DOHH2 (cell line): ENCODE measurements at regions not wholly inside any gene's neighbourhood (a gene's known extent, or its start where the extent isn't known, plus 50 kb on each side); places are given as distances from the start of the nearest gene placed in this dataset.

Source experiments
- H3F3A ChIP-seq: fragments of 200-600 bp; sonication (generic), shearing (Covaris generic); 2 replicates; pipeline ENCODE4 v1.6.0; 2016; ENCODE audit warnings: antibody characterized with exemption, mild to moderate bottlenecking; ENCODE audit not compliant: control insufficient read depth, insufficient read depth
- H3K27ac ChIP-seq: fragments of 200-600 bp; sonication (generic); 2 replicates; pipeline ENCODE4 v1.5.1; 2014; ENCODE audit warnings: low read depth, mild to moderate bottlenecking, low read length, moderate library complexity
- H3K27me3 ChIP-seq: fragments of 200-600 bp; sonication (generic); 2 replicates; pipeline ENCODE4 v1.6.1; 2014; ENCODE audit warnings: mild to moderate bottlenecking, low read length, mixed read lengths; ENCODE audit not compliant: control insufficient read depth
- H3K36me3 ChIP-seq: fragments of 200-600 bp; sonication (generic); 2 replicates; pipeline ENCODE4 v1.6.1; 2014; ENCODE audit warnings: mild to moderate bottlenecking, low read length, moderate library complexity, mixed read lengths; ENCODE audit not compliant: control insufficient read depth
- H3K4me1 ChIP-seq: fragments of 200-600 bp; sonication (generic); 2 replicates; pipeline ENCODE4 v1.6.1; 2014; ENCODE audit warnings: mild to moderate bottlenecking, low read length, mixed read lengths; ENCODE audit not compliant: control insufficient read depth
- H3K4me2 ChIP-seq: fragments of 200-600 bp; sonication (generic); 2 replicates; pipeline ENCODE4 v1.6.0; 2014; ENCODE audit warnings: mild to moderate bottlenecking, low read length, moderate library complexity
- H3K4me3 ChIP-seq: fragments of 200-600 bp; sonication (generic); 2 replicates; pipeline ENCODE4 v1.5.1; 2014; ENCODE audit warnings: mild to moderate bottlenecking, low read length, mixed read lengths
- H3K79me2 ChIP-seq: fragments of 200-600 bp; sonication (generic); 2 replicates; pipeline ENCODE4 v1.6.1; 2014; ENCODE audit warnings: mild to moderate bottlenecking, low read length, mixed read lengths; ENCODE audit not compliant: control insufficient read depth
- H3K9me2 ChIP-seq: fragments of 200-600 bp; sonication (generic); replicated peaks from 2 replicates; pipeline ENCODE4 v1.6.1; 2014; ENCODE audit warnings: mild to moderate bottlenecking, low read length, mixed read lengths; ENCODE audit not compliant: control insufficient read depth
- H3K9me3 ChIP-seq: fragments of 200-600 bp; sonication (generic); 2 replicates; pipeline ENCODE4 v1.6.1; 2014; ENCODE audit warnings: antibody characterized with exemption, low read length, mixed read lengths; ENCODE audit not compliant: control insufficient read depth, insufficient read depth
- H4K20me1 ChIP-seq: fragments of 200-600 bp; sonication (generic); 2 replicates; pipeline ENCODE4 v1.6.0; 2014; ENCODE audit warnings: low read depth, mild to moderate bottlenecking, antibody characterized with exemption, low read length, moderate library complexity; ENCODE audit not compliant: control insufficient read depth, insufficient read depth
- EZH2phosphoT487 ChIP-seq: fragments of 200-600 bp; sonication (generic); IDR thresholded peaks from 2 replicates; pipeline ENCODE4 v1.6.1; 2017; ENCODE audit warnings: borderline replicate concordance, mild to moderate bottlenecking, antibody characterized with exemption, low read length, moderate library complexity, mixed read lengths
- TF ChIP-seq, protein P1 (sequence below): fragments of 200-600 bp; sonication (generic); IDR thresholded peaks from one replicate; pipeline ENCODE4 v1.5.1; 2014; ENCODE audit warnings: antibody characterized with exemption, mild to moderate bottlenecking, low read depth, low read length; ENCODE audit not compliant: poor library complexity, severe bottlenecking

DNA sequence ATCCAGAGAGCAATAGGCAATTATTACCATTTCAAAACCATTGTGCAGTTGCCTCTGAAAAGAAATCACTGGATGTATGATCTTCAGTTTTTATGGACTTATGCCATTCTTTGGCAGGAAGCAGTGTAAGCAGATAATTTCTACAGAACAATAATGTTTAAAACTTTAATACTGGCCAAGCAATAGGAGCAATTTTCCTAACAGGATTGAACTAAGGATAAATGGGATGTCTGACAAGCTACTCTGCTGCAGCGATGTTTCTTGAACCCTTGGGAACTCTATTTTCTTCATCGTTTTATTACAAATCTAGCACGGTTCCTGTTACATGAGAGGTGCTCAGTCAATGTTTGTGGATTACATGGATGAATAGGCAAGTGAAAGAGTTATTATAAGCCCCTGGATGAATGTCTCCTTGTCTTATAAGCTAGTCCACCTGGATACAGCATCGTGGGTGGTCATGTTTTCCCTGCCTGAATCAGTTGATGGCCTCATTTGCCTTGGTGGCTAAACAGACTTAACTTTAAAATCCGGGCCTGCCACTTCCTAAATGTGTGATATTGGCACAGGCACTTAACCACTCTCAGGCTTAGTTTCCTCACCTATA, 68.2 kb upstream of the MDM1 start:
- no peak overlapping the region for H3K27ac ChIP-seq
- TF ChIP-seq EZH2phosphoT487 = no peak
- TF ChIP-seq, protein P1, sequence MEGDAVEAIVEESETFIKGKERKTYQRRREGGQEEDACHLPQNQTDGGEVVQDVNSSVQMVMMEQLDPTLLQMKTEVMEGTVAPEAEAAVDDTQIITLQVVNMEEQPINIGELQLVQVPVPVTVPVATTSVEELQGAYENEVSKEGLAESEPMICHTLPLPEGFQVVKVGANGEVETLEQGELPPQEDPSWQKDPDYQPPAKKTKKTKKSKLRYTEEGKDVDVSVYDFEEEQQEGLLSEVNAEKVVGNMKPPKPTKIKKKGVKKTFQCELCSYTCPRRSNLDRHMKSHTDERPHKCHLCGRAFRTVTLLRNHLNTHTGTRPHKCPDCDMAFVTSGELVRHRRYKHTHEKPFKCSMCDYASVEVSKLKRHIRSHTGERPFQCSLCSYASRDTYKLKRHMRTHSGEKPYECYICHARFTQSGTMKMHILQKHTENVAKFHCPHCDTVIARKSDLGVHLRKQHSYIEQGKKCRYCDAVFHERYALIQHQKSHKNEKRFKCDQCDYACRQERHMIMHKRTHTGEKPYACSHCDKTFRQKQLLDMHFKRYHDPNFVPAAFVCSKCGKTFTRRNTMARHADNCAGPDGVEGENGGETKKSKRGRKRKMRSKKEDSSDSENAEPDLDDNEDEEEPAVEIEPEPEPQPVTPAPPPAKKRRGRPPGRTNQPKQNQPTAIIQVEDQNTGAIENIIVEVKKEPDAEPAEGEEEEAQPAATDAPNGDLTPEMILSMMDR = no peak

DNA sequence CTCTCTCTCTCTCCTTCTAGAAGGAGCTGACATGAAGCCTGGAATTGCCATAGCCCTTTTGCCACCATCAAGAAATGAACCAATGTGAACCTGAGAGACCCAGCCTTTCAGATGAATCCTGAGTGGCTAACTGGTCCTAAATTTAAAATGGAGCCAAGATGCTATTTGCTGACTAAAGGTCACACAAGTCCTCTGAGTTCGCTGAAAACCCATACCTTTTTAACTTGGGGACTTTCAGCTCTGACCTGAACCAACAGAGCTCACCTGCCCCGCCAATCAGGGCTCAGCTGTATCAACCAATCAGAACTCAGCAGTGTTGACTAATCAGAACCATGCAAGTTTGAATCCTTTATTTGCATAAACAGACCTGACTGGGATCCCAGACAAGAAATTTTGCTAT, 70.3 kb upstream of the MDM1 start:
- no peaks in the 10 kb centered on the region for H3F3A ChIP-seq
- no peaks in the 10 kb centered on the region for H3K79me2 ChIP-seq
- H4K20me1 ChIP-seq = no peaks in the 10 kb centered on the region
- no peaks in the 10 kb centered on the region for H3K9me2 ChIP-seq
- H3K36me3 ChIP-seq = no peaks in the 10 kb centered on the region
- TF ChIP-seq EZH2phosphoT487 = no peak
- TF ChIP-seq, protein P1 = no peak
- H3K27me3 ChIP-seq = peaks cover 23% of the 10 kb centered on the region
- no peaks in the 10 kb centered on the region for H3K9me3 ChIP-seq
- no peak overlapping the region for H3K4me3 ChIP-seq
- H3K4me2 ChIP-seq = no peak overlapping the region
- H3K4me1 ChIP-seq = no peaks in the 10 kb centered on the region
- no peak overlapping the region for H3K27ac ChIP-seq

More for the DNA sequence above, 68.2 kb upstream of the MDM1 start:
- Histone ChIP-seq H3K4me1 (no peaks in the 10 kb centered on the region), H3K9me3 (no peaks in the 10 kb centered on the region), H3K4me2 (no peak overlapping the region), H3K4me3 (no peak overlapping the region), H3F3A (no peaks in the 10 kb centered on the region), H4K20me1 (no peaks in the 10 kb centered on the region), H3K9me2 (no peaks in the 10 kb centered on the region), H3K36me3 (no peaks in the 10 kb centered on the region), H3K27me3 (peaks cover 12% of the 10 kb centered on the region), H3K79me2 (no peaks in the 10 kb centered on the region)

DNA sequence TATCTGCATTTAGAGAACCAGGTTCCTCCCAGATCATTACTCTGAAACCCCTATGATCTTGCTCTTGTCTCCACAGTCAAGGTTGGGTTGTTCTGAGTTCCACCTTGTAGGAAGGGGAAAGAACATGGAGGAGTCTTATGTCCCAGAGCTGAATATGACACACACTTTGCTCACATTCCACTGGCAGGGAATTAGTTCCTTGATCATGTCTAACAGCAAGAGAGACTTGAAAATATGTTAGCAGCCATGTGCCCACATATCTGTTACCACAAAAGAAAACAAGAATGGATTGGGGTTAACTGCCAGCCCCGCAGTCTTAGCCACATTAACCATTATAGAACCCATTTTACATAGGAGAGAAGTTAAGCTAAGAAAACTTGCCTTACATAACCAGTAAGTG, 71.1 kb upstream of the MDM1 start:
- H3K9me2 ChIP-seq = no peaks in the 10 kb centered on the region
- H3K27ac ChIP-seq = no peak overlapping the region
- H4K20me1 ChIP-seq = no peaks in the 10 kb centered on the region
- H3K36me3 ChIP-seq = no peaks in the 10 kb centered on the region
- peaks cover 23% of the 10 kb centered on the region for H3K27me3 ChIP-seq
- no peak overlapping the region for H3K4me2 ChIP-seq
- H3F3A ChIP-seq = no peaks in the 10 kb centered on the region
- no peak for TF ChIP-seq EZH2phosphoT487
- TF ChIP-seq, protein P1 = no peak
- H3K79me2 ChIP-seq = no peaks in the 10 kb centered on the region
- H3K9me3 ChIP-seq = no peaks in the 10 kb centered on the region
- no peak overlapping the region for H3K4me3 ChIP-seq
- H3K4me1 ChIP-seq = no peaks in the 10 kb centered on the region

DNA sequence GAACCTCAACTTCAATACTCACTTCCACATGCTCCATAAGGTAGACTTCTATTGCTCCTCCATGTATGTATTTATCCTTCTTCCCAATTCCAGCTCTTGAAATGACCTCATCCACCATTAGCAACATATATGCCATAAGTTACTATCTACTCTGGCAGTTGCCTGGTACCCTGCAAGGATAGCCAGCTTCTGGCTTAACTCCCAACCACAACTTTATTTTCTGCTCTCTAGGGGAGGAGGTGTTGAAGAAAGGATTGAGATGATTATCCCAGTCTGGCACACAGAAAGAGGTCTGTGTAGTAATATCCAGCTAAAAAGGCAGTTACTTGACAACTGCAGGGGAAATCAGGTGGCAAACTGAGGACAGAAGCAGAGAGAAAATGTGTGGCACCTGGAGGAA, 71.5 kb upstream of the MDM1 start:
- Histone ChIP-seq H3K4me2 (no peak overlapping the region), H3K79me2 (no peaks in the 10 kb centered on the region), H3K4me1 (no peaks in the 10 kb centered on the region), H3F3A (no peaks in the 10 kb centered on the region), H3K27ac (no peak overlapping the region), H3K9me3 (no peaks in the 10 kb centered on the region), H3K27me3 (peaks cover 23% of the 10 kb centered on the region), H3K4me3 (no peak overlapping the region), H3K36me3 (no peaks in the 10 kb centered on the region), H4K20me1 (no peaks in the 10 kb centered on the region), H3K9me2 (no peaks in the 10 kb centered on the region)
- no peak for TF ChIP-seq EZH2phosphoT487
- TF ChIP-seq, protein P1 = no peak
